Stimulated activated CD4-positive, alpha-beta T cell treated with anti-CD3 and anti-CD28 coated beads, Interleukin-15, amount 100 ng/mL, for 1 hour (primary cell): ENCODE measurements at regions not wholly inside any gene's neighbourhood (a gene's known extent, or its start where the extent isn't known, plus 50 kb on each side); places are given as distances from the start of the nearest gene placed in this dataset.

Source experiments
- DNase-seq, 2 donors: peaks; one replicate each; pipeline ENCODE4 v3.0.0-alpha.2; 2020; ENCODE audit warnings: low read depth in 1 of 2, low spot score in 1 of 2

DNA sequence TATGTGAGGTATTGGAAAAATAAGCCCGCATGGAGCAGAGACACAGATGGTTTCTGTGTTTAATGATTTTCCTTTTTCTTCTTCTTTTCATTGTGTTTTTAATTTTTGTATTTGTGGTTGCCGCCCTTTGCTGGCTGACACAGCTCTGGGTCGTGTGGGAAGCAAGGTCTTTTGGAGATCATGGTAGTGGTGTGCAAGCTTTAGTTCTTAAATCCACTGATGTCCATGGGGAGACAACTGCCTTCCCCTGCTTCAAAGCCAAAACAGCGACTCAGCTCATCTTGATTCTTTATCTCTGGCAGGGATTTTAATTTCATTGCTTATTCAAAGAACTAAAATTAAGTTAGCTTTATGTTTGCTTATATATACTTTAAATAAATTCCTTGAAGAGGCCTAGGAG, 711.3 kb upstream of the SGCG start:
- no peak for DNase-seq

GRCh38 chr13:22470075-22470474, 710.7 kb upstream of the SGCG start:
- no peak for DNase-seq

DNA sequence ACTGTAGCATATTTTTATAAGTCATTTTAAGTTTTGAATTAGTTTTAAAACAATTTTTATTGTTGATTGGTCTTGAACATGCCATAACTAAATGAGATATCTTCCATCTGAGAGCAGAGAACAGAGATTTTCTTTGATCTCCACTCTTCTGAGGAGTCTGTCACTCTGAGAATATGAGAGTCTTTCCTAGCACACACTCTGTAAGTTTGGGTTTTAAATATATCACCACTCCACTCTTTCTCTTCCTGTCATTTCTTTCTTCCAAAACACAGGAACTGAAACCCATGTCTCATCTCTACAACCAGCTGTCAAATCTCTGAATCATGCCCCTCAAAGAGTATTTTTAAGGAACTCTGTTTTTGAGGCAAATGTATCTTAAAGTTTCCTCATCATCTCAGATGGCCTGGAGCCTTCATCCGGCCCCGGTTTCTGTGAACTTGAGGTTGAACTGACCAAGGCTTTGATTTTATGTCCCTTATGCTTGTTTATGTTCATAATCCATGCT, 698.2 kb upstream of the SGCG start:
- DNase-seq = no peak

GRCh38 chr13:22483276-22483675, 697.5 kb upstream of the SGCG start:
- DNase-seq = no peak

DNA sequence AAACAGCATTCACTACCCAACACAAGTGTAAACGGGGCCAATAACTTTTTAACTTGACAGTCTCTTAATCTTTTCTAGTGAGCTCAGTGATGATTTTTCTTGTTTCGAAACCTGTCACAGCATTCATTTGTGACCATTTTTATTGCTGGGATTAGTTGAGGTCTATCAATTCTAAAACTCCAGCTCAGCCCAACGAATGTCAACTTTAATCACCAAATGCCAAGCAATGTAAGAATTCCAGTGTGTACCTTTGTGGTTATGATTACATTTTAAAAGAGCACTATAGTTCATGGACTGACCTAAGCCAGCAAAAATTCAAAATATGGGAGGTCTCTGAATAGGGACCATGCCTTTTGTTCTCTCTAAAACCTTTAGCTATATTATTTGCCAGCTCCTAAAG, 694.3 kb upstream of the SGCG start:
- no peak for DNase-seq

DNA sequence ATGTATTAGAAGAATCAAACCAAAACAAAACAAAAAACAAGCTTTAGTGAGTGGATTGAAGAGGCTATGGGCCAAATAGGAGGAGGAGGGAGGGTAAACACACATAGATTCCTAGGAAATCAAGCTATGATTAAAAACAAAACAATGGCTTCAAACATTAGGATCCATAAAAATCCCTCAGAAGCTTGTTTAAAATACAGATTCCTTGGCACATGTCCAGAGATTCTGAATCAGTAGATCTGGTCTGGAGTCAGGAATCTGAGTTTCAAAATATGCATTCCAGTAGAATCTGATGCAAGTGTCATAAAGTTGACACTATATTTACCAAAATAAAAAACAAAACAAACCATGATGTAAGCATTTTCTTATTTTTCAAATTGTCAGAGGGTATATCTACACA, 692.8 kb upstream of the SGCG start:
- DNase-seq = no peak

- DNase-seq = no peak
These were observed 691.0 kb upstream of the SGCG start for GRCh38 chr13:22489771-22490170.

GRCh38 chr13:22495819-22496218, 685.0 kb upstream of the SGCG start:
- no peak for DNase-seq

DNA sequence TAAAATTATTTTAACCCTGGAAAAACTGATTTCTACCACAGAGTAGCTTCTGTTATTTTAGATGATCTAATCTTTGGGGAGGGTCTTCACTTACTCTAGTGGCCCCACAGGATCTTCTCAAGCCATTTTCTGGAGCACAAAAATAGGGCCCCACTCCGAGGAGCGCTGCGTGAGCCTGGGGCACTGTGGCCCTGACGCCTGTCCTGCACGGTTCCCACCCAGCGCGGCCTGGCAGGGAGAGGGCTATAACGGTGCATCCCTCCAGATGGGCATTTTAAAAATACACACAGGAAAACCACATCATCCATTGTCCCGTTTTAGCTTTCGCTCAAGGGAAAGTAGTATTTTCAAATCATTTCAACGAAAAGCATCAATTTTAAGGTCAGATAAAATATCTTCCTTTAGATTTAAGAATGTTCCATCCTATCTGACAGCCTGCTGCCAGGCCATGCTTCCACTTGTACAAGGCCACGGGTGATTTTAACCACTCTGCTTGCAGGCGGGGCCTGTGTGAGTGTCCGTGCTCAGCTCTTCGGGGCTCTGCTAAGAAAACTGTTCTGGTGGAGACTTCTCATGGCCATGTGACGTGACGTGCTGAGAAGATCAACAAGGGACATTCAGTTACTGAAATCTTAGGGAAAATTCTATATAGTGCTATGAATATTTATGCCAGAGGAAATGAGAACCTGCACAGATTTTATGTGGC, 683.8 kb upstream of the SGCG start:
- DNase-seq = no peak

DNA sequence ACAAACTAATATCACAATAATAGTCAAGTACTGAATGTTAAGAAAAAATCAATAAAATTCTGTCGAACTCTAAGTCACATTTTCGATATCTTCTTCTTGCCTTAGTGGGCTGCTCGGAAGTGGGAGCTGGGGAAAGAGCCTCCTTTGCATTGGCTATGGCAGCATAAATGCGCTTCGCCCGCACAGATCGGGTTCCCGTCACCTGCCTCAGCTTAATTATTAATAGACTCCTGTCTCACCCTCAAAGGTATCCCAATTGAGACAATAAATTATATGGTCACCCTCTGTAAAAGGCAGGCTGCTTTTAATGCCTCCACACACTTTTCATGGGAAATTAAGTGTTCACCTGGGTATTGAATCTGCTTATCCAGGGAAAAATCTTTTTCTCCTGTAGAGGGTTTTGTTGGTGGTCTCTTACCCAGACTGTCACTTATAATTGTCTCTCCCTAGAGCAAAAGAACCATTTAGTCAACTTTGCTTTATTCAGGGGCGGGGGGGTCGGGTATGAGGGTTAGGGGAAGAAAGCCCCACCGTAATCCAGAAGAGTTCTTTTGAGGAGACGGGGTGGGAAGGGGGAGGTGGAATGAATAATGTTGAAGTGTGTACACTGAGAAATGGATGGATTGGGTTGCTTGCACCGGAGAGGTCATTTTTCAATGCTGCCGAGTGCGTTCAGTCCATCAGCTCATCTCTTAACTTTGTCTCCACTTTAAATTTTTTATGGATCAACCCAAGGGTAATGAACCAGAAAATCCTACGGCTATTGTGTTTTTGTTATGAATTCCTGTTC, 682.6 kb upstream of the SGCG start:
- no peak for DNase-seq

- DNase-seq = no peak
These were observed 680.9 kb upstream of the SGCG start for GRCh38 chr13:22499919-22500318.

- no peak for DNase-seq
These were observed 675.3 kb upstream of the SGCG start for GRCh38 chr13:22505489-22505888.

GRCh38 chr13:22506096-22506691, 674.6 kb upstream of the SGCG start:
- DNase-seq = no peak

DNA sequence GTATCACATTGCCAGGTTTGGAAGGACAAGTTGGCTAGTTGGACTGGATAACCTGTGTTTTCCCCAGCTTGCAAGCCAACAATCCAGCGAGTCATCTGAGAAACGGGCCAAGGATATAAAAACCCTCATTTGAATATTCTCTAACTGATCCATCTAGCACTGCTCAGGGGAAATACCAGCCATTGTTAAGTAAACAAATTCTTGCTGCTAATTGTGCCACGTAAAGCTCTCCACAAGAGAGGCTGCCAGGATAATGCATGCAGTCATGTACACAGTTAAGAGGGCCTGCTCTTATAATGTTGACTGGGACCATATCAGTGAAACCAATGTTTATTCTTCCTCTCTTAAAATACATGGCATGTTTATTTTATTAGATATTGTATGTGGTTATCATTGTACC, 663.2 kb upstream of the SGCG start:
- DNase-seq = no peak

DNA sequence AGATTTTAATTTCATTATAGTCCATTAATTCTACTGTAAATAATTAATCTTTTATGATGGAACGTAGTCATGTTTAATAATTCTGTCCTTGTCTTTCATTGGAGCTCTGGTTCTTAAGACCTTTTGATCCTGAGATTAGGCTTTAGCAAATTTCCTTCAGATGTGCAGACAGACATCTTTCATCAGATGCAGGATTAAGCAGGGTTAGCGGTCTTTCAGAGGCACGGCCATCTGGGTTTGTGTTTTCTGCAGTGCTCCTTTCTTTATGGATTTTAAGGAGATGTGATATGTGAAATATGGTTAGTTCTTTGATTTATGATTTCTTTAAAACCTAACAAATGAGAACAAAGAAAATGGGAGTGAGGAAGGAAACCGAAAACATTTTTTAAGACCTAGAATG, 643.9 kb upstream of the SGCG start:
- DNase-seq = no peak

DNA sequence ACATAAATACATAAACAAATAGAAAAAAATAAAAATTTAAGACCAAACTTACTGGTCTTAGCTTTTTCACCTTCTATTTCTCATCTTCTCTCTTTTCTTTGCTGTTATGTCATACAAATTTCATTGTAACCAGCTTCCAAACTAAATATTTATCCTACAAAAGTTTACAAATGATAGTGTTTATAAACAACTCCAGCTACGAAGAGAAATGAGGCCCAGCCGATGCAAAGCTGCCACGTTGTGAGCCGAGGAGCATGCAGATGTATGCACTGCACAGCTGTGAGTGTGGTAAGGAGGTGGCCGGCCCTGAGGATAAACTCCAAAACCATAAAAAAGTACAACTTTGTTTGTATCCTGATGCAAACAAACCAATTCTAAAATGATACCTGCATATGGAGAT, 642.4 kb upstream of the SGCG start:
- DNase-seq = no peak

- DNase-seq = no peak
These were observed 631.7 kb upstream of the SGCG start for GRCh38 chr13:22549126-22549525.

DNA sequence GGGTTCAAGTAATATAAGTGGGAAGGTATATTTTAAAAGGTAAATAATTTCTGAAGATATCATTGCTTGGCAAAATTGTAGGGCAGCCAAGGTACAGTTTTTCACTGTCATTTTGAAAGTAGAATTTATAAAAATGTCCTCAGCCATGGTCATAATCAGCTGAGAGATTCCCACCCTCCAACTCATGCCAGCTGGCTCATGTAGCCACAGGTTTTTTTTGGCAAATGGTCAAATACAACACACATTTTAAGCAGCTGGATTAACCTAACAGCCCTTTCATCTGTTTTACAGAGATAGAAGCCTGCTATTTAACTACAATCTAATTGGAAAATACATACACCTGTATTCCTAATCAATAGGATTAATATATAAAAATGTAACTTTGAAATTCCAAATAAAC, 619.2 kb upstream of the SGCG start:
- no peak for DNase-seq

DNA sequence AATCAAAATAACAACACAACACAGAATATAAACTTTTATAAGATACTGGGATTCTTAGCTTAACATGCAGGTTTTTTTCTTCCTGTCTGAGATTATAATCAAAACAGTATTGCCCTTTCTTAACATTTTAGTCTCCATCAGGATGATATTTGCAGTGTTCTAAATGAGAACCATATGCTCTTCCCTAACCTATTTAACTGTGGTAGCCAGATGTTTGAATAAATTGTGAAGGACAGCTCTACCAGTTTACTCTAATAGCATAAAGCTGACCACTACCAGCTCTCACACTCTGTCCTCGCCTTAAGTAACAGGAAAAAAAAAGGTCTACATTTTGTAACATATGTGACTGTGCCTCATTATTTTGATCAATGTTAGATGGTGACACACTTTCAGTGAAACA, 618.7 kb upstream of the SGCG start:
- no peak for DNase-seq

DNA sequence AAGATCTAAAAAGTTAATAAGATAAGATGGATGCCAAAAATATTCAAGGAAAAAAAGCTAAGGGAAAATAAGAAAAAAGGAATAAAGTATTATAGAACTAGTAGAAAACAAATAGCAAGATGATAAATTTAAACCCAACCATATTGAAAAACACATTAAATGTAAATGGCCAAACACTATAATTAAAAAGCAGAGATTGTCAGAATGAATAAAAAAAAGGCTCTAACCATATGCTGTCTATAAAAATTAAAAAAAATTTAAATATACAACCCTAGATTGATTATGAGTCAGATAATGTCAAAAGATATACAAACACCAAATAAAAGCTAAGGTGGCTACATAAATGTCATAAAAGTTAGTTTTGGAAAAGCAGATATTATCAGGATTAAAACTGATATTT, 617.5 kb upstream of the SGCG start:
- no peak for DNase-seq

- no peak for DNase-seq
These were observed 611.0 kb upstream of the SGCG start for GRCh38 chr13:22569811-22570210.

DNA sequence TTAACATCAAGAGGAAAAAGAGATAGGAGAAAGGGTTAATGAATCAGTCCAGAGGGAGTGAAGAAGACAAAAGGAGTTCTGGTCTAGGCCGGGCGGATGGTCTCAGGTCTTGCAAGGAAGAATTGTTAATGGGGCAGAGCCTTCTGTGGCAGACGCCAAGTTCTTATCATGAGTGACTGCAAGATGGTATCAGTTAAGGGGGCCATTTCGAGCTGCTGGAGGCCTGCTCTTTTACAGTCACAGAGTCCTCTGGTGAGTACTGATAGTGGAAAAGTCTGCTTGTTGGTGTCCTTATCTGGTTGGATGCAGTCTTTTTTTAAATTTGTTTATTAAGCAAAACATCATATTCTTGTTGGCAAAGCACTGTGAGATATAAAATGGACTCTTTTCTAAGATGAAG, 590.9 kb upstream of the SGCG start:
- no peak for DNase-seq
